ENCODE measurements at regions not wholly inside any gene's neighbourhood (a gene's known extent, or its start where the extent isn't known, plus 50 kb on each side); places are given as distances from the start of the nearest gene placed in this dataset.
A peak's percentile ranks its signal among the peaks of the same experiment; 100 is the strongest.

DNA sequence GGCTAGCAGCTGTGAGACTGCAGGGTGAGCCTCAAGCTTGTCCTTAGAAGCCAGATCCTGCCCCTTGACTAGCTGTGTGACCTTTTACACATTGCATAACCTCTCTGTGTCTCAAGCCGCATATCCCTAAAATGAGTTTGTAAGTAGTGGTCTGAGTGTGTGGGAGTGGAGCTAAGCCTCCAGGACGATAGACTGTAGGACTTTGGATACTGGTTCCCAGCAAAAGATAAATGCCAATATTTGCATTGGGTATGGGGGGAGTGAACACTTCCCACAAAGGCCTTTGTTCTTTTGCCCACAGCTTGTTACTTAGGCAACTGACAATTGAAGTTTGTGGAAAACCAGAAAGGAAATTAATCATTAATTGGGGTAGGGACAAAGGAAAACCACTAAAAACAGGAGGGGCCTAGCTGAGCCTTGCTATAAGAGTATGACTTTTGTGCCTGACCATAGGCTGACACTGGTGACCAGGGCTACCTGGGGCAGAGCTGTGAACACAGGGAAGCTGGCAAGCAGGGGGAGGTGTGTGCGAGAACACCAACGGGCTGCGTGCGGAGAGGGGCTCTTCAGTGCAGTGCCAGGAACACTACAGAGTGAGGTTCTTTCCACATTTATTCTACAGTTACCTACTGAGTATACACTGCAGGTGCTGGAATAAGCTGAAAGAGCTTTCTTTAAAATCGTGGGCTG, 102.4 kb upstream of the ETV3 start:
- H3K4me3 ChIP-seq, result no peak overlapping the region
- no peaks in the 10 kb centered on the region for H3F3A ChIP-seq (replicated peaks; ENCODE audit: low read depth)
- Mint-ChIP-seq H3K4me3 (peak overlapping the region; percentile 36), H3K27me3 (ENCODE audit: insufficient read depth, low read depth, poor library complexity) (peaks cover 1% of the 10 kb centered on the region), H3K9me3 (peaks cover 9% of the 10 kb centered on the region; the same call in 2 of the 3 replicates), H3K27ac (peak overlapping the region; percentile 91), H3K36me3 (ENCODE audit: low read depth) (no peaks in the 10 kb centered on the region; the same call in 2 of the 3 replicates), H3K4me1 (peaks cover 47% of the 10 kb centered on the region)
- H3K79me2 ChIP-seq (replicated peaks; ENCODE audit: insufficient read depth), result no peaks in the 10 kb centered on the region
- no peak overlapping the region; the same call in 1 of the 2 replicates for H3K27ac ChIP-seq (ENCODE audit: low read depth)
- H3K9me2 ChIP-seq (ENCODE audit: insufficient read depth), result no peaks in the 10 kb centered on the region
- H2AFZ ChIP-seq, result 0 out of 2 replicates have a peak overlapping the region, but pooled peaks have one; percentile 9
- TF ChIP-seq, protein P1, sequence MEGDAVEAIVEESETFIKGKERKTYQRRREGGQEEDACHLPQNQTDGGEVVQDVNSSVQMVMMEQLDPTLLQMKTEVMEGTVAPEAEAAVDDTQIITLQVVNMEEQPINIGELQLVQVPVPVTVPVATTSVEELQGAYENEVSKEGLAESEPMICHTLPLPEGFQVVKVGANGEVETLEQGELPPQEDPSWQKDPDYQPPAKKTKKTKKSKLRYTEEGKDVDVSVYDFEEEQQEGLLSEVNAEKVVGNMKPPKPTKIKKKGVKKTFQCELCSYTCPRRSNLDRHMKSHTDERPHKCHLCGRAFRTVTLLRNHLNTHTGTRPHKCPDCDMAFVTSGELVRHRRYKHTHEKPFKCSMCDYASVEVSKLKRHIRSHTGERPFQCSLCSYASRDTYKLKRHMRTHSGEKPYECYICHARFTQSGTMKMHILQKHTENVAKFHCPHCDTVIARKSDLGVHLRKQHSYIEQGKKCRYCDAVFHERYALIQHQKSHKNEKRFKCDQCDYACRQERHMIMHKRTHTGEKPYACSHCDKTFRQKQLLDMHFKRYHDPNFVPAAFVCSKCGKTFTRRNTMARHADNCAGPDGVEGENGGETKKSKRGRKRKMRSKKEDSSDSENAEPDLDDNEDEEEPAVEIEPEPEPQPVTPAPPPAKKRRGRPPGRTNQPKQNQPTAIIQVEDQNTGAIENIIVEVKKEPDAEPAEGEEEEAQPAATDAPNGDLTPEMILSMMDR (conservative IDR thresholded peaks at IDR 0.05; ENCODE audit: low read depth in 2 of 2), result no peak
- TF ChIP-seq EZH2 (IDR thresholded peaks at IDR 0.05; ENCODE audit: low read depth, unreplicated experiment) (no peak), ZNF331 (CRISPR knock-in tag; IDR thresholded peaks at IDR 0.05; ENCODE audit: low read depth) (no peak), EZH2phosphoT487 (IDR thresholded peaks at IDR 0.05; ENCODE audit: unreplicated experiment) (no peak), ZNF114 (CRISPR knock-in tag; IDR thresholded peaks at IDR 0.05) (no peak)
- TF ChIP-seq, protein P2, sequence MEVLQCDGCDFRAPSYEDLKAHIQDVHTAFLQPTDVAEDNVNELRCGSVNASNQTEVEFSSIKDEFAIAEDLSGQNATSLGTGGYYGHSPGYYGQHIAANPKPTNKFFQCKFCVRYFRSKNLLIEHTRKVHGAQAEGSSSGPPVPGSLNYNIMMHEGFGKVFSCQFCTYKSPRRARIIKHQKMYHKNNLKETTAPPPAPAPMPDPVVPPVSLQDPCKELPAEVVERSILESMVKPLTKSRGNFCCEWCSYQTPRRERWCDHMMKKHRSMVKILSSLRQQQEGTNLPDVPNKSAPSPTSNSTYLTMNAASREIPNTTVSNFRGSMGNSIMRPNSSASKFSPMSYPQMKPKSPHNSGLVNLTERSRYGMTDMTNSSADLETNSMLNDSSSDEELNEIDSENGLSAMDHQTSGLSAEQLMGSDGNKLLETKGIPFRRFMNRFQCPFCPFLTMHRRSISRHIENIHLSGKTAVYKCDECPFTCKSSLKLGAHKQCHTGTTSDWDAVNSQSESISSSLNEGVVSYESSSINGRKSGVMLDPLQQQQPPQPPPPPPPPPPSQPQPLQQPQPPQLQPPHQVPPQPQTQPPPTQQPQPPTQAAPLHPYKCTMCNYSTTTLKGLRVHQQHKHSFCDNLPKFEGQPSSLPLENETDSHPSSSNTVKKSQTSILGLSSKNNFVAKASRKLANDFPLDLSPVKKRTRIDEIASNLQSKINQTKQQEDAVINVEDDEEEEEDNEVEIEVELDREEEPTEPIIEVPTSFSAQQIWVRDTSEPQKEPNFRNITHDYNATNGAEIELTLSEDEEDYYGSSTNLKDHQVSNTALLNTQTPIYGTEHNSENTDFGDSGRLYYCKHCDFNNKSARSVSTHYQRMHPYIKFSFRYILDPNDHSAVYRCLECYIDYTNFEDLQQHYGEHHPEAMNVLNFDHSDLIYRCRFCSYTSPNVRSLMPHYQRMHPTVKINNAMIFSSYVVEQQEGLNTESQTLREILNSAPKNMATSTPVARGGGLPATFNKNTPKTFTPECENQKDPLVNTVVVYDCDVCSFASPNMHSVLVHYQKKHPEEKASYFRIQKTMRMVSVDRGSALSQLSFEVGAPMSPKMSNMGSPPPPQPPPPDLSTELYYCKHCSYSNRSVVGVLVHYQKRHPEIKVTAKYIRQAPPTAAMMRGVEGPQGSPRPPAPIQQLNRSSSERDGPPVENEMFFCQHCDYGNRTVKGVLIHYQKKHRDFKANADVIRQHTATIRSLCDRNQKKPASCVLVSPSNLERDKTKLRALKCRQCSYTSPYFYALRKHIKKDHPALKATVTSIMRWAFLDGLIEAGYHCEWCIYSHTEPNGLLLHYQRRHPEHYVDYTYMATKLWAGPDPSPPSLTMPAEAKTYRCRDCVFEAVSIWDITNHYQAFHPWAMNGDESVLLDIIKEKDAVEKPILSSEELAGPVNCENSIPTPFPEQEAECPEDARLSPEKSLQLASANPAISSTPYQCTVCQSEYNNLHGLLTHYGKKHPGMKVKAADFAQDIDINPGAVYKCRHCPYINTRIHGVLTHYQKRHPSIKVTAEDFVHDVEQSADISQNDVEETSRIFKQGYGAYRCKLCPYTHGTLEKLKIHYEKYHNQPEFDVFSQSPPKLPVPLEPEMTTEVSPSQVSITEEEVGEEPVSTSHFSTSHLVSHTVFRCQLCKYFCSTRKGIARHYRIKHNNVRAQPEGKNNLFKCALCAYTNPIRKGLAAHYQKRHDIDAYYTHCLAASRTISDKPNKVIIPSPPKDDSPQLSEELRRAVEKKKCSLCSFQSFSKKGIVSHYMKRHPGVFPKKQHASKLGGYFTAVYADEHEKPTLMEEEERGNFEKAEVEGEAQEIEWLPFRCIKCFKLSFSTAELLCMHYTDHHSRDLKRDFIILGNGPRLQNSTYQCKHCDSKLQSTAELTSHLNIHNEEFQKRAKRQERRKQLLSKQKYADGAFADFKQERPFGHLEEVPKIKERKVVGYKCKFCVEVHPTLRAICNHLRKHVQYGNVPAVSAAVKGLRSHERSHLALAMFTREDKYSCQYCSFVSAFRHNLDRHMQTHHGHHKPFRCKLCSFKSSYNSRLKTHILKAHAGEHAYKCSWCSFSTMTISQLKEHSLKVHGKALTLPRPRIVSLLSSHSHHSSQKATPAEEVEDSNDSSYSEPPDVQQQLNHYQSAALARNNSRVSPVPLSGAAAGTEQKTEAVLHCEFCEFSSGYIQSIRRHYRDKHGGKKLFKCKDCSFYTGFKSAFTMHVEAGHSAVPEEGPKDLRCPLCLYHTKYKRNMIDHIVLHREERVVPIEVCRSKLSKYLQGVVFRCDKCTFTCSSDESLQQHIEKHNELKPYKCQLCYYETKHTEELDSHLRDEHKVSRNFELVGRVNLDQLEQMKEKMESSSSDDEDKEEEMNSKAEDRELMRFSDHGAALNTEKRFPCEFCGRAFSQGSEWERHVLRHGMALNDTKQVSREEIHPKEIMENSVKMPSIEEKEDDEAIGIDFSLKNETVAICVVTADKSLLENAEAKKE (CRISPR knock-in tag; IDR thresholded peaks at IDR 0.05), result no peak
- no peak for DNase-seq (ENCODE audit: low spot score)
- H3K4me1 ChIP-seq (ENCODE audit: insufficient read depth), result peaks cover 49% of the 10 kb centered on the region
- H3K4me2 ChIP-seq, result peak overlapping the region; percentile 39; the same call in 1 of the 2 replicates
- no peaks in the 10 kb centered on the region for H3K27me3 ChIP-seq (ENCODE audit: insufficient read depth)
- no peaks in the 10 kb centered on the region for H3K36me3 ChIP-seq (ENCODE audit: insufficient read depth)
- ATAC-seq, result peak; percentile 71
- no peaks in the 10 kb centered on the region for H4K20me1 ChIP-seq (replicated peaks; ENCODE audit: insufficient read depth)
